ENCODE measurements at regions not wholly inside any gene's neighbourhood (a gene's known extent, or its start where the extent isn't known, plus 50 kb on each side); places are given as distances from the start of the nearest gene placed in this dataset.

- no peak for TF ChIP-seq CTCF (IDR thresholded peaks at IDR 0.05)
- no peak for TF ChIP-seq POLR2A (IDR thresholded peaks at IDR 0.05)
Measured at GRCh38 chr13:22499919-22500318, 680.9 kb upstream of the SGCG start.

Data from lower leg skin (tissue), 3 donors.